ENCODE measurements at regions not wholly inside any gene's neighbourhood (a gene's known extent, or its start where the extent isn't known, plus 50 kb on each side); places are given as distances from the start of the nearest gene placed in this dataset.
"Not testable (repeated sequence)": the region's sequence is repeated elsewhere in the genome, so short reads cannot be mapped to it uniquely, and the experiment has no call there.

GRCh38 chr2:201568217-201568820 lies 75.0 kb downstream of the TMEM237 start:
- DNase-seq (ENCODE audit: low read depth): no peak

DNA sequence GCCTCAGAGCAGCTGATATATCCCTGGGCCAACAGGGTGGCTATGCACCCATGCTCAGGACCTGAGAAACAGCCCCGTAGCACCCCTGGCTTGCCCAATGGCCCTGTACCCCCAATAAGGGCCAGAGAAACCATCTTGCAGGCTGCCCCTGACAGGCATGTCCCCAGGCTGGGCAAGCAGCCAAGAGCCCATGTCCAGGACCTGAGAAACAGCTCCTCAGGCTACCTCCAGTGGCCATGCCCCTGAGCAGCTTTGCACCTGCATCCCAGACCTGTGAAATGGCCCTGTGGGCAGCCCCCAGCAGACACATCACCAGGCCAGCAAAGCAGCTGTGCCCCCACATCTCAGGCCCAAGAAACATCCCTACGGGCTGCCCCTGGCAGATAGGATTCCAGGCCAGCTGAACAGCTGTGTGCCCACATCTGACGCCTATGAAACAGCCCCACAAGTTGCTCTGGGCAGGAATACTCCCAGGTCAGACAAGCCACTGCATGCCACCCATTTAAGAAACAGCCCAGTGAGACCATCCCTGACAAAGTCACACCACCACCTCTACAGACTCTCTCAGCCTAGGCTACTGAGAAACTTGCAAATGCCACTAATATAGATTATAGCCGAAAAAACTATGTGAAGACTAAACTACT lies 84.1 kb downstream of the TMEM237 start:
- DNase-seq (ENCODE audit: low read depth): no peak

DNA sequence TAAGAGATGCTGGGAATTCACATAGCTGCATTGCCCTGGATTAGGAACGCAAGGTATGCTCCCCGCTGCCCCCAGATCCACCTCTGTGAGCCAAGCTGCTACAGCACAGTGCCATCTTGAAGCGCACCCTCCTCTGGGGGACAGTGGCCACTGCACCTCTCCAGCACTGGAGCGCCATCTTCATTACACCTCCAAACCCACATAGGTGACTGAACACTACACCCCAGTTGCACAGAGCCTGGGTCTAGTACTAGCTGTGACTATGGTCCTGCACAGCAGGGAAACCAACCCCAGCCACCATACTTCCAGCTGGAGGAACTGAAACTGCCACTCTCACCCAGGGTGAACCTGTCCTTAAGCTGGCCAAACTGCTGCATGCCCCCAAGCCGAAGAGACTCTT lies 84.6 kb downstream of the TMEM237 start:
- DNase-seq (ENCODE audit: low read depth): no peak

DNA sequence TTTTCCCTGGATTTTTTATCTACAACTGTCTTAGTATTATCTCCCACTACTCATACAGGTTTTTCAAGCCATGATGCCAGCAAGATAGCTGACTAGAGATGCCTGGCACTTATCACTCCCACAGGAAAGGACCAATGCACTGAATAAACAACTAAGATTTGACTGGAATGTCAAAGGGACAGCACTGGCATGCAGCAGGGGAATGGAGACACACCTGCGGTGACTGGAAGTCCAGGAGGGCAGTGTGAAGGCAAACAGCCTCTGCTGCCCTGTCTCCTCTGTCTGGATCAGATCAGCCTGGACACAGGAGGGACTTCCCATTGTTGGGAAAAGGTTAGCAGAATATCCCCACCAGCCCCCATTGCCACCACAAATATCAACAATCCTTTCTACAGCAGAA lies 85.1 kb downstream of the TMEM237 start:
- no peak for DNase-seq (ENCODE audit: low read depth)

DNA sequence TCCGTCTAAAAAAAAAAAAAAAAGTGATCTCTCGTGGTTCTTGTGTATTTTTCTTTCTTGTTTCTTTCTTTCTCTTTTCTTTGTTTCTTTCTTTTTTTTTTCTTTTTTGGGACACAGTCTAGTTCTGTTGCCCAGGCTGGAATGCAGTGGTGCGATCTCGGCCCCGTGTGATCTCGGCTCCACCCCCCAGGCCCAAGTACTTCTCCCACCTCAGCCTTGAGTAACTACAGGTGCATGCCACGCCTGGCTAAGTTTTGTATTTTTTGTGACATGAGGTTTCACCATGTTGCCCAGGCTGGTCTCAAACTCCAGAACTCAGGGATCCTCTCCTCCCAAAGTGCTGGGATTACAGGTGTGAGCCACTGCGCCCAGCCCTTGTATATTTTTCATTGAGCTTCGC lies 91.4 kb downstream of the TMEM237 start:
- DNase-seq (ENCODE audit: low read depth): no peak

DNA sequence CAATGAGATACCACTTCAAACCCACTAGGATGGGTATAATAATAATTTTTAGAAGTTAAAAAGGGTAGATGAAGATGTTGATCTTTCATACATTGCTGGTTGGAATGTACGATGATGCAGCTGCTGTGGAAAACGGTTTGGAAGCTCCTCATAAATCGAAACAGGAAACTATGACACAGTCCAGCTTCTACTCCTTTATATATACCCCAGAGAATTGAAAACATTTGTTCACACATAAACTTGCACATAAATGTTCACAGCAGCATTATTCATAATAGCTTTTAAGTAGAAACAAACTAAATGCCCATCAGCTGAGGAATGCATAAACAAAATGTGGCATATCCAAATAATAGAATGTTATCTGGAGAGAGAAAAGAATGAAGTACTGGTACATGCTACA lies 95.0 kb downstream of the STRADB start:
- peak; percentile 42 for DNase-seq (ENCODE audit: low read depth)

- DNase-seq (ENCODE audit: low read depth): no peak
Measured at GRCh38 chr2:201542291-201542690, 90.8 kb downstream of the STRADB start.

GRCh38 chr2:201539271-201539670 lies 87.7 kb downstream of the STRADB start:
- DNase-seq (ENCODE audit: low read depth): not testable (repeated sequence)

DNA sequence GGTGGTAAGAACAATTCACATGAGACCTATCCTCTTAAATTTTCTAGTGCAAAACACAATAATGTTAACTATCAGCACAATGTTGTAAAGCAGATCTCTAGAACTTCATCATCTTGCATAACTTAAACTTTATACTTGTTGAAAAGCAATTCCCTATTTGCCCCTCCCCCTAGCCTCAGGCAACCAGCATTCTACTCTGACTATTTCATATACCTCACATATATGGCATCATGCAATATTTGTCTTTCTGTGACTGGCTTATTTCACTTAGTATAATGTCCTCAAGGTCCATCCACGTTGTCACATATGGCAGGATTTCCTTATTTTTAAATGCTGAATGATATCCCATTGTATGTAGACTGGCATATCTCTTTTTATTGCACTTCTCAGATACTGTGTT lies 86.5 kb downstream of the STRADB start:
- no peak for DNase-seq (ENCODE audit: low read depth)

DNA sequence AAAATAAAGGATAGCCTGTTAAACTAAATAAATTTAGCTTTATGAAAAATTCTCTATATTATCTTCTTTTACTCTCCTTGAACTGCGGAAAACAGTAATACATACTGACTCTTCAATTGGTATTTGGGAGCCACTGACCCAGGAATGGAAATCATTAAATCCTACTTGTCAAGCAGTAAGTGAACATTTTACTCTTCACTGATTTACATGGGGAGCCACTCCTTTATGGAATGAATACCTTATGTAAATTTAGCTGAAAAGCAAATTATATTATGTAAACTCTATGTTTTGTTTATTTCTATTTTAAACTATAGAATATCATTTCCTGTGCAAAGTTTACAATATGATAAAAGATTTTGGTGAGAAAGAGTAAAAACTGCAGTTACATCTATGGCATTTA lies 85.2 kb downstream of the STRADB start:
- DNase-seq (ENCODE audit: low read depth): no peak

DNA sequence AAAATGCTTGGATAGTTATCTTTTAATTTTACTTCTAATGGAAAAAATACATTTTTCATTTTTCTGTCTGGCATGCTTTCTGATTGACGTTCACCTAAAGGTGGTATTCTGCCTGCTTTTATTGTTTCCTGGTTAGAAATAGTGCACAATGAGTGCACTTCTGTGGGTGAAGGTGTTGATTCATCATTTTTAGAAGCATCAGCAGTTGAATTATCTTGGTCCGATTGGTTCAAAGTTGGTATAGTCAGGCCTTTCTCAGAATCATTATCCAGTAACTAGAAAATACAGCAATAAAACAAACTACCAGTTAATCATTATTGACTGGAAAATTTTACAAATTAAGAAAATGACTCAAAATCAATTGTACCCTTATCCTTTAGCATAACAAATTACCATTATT lies 84.5 kb downstream of the STRADB start:
- DNase-seq (ENCODE audit: low read depth): no peak

- DNase-seq (ENCODE audit: low read depth): peak; percentile 79
Measured at GRCh38 chr2:201532686-201533304, 81.3 kb downstream of the STRADB start.

Data from GM04504 (cell line).